Astrocyte (in vitro differentiated cells and primary cell): ENCODE measurements at regions not wholly inside any gene's neighbourhood (a gene's known extent, or its start where the extent isn't known, plus 50 kb on each side); places are given as distances from the start of the nearest gene placed in this dataset.

Experiments used
- DNase-seq: peaks from one replicate; pipeline ENCODE4 v3.0.0-alpha.2; 2010; ENCODE audit warnings: low read depth
- FAIRE-seq: peaks from 2 replicates; lab custom pipeline; 2011; peaks lifted over from hg19 to GRCh38; lab: Jason Lieb, UNC
- H2AFZ ChIP-seq: 2 replicates; pipeline ENCODE4 v1.6.0; 2012; ENCODE audit warnings: low read depth, low read length, inconsistent platforms
- H3K27ac ChIP-seq: 2 replicates; pipeline ENCODE4 v1.5.1; 2011; ENCODE audit warnings: low read depth, low read length, inconsistent platforms
- H3K27me3 ChIP-seq: 2 replicates; pipeline ENCODE4 v1.6.0; 2011; ENCODE audit warnings: low read length, inconsistent platforms; ENCODE audit not compliant: insufficient read depth
- H3K36me3 ChIP-seq: 2 replicates; pipeline ENCODE4 v1.5.1; 2011; ENCODE audit warnings: low read length, inconsistent platforms; ENCODE audit not compliant: insufficient read depth
- H3K4me1 ChIP-seq: 2 replicates; pipeline ENCODE4 v1.5.1; 2011; ENCODE audit warnings: low read length, inconsistent platforms; ENCODE audit not compliant: insufficient read depth
- H3K4me2 ChIP-seq: 2 replicates; pipeline ENCODE4 v1.6.0; 2012; ENCODE audit warnings: low read length, inconsistent platforms
- H3K4me3 ChIP-seq: 2 replicates; pipeline ENCODE4 v1.5.1; 2011; ENCODE audit warnings: low read depth, mild to moderate bottlenecking, low read length, inconsistent platforms; ENCODE audit not compliant: insufficient read depth
- H3K79me2 ChIP-seq: 2 replicates; pipeline ENCODE4 v1.6.0; 2012; ENCODE audit warnings: mild to moderate bottlenecking, low read length, inconsistent platforms; ENCODE audit not compliant: insufficient read depth
- H3K9ac ChIP-seq: 2 replicates; pipeline ENCODE4 v1.6.0; 2012; ENCODE audit warnings: mild to moderate bottlenecking, low read length, inconsistent platforms
- H3K9me3 ChIP-seq: 2 replicates; pipeline ENCODE4 v1.5.1; 2012; ENCODE audit warnings: low read depth, mild to moderate bottlenecking, low read length, inconsistent platforms; ENCODE audit not compliant: insufficient read depth
- H4K20me1 ChIP-seq: 2 replicates; pipeline ENCODE4 v1.6.0; 2012; ENCODE audit warnings: low read length, inconsistent platforms; ENCODE audit not compliant: insufficient read depth
- H3K27ac Mint-ChIP-seq: one replicate; pipeline ENCODE4 v1.8.0; 2021; ENCODE audit warnings: mild to moderate bottlenecking, mixed read lengths; ENCODE audit not compliant: unreplicated experiment
- H3K27me3 Mint-ChIP-seq: one replicate; pipeline ENCODE4 v1.8.0; 2021; ENCODE audit warnings: low read depth, mixed read lengths; ENCODE audit not compliant: unreplicated experiment
- H3K36me3 Mint-ChIP-seq: one replicate; pipeline ENCODE4 v1.8.0; 2021; ENCODE audit warnings: low read depth, mixed read lengths; ENCODE audit not compliant: unreplicated experiment
- H3K4me1 Mint-ChIP-seq: one replicate; pipeline ENCODE4 v1.8.0; 2021; ENCODE audit warnings: low read depth, mixed read lengths; ENCODE audit not compliant: unreplicated experiment
- H3K4me3 Mint-ChIP-seq: one replicate; pipeline ENCODE4 v1.8.0; 2021; ENCODE audit warnings: mild to moderate bottlenecking, moderate library complexity, mixed read lengths; ENCODE audit not compliant: unreplicated experiment
- H3K9me3 Mint-ChIP-seq: one replicate; pipeline ENCODE4 v1.8.0; 2021; ENCODE audit warnings: mild to moderate bottlenecking, mixed read lengths; ENCODE audit not compliant: unreplicated experiment
- CTCF ChIP-seq: IDR thresholded peaks from 2 replicates; pipeline ENCODE4 v1.5.1; 2011; ENCODE audit warnings: low read depth, mild to moderate bottlenecking, inconsistent platforms, low read length, moderate library complexity; ENCODE audit not compliant: insufficient read depth
- EZH2 ChIP-seq: IDR thresholded peaks from 2 replicates; pipeline ENCODE4 v1.6.1; 2012; ENCODE audit warnings: mild to moderate bottlenecking, low read length, inconsistent platforms; ENCODE audit not compliant: insufficient read depth

GRCh38 chr2:173692068-173692467, 273.1 kb downstream of the SP3 start:
- Mint-ChIP-seq H3K4me3 (no peak overlapping the region), H3K9me3 (no peaks in the 10 kb centered on the region), H3K4me1 (peaks cover 7% of the 10 kb centered on the region), H3K36me3 (no peaks in the 10 kb centered on the region), H3K27ac (no peak overlapping the region), H3K27me3 (no peaks in the 10 kb centered on the region)
- no peak overlapping the region for H2AFZ ChIP-seq
- no peak for FAIRE-seq
- H3K27me3 ChIP-seq = no peaks in the 10 kb centered on the region
- H3K9me3 ChIP-seq = no peaks in the 10 kb centered on the region
- no peaks in the 10 kb centered on the region for H4K20me1 ChIP-seq
- no peak overlapping the region for H3K9ac ChIP-seq
- H3K4me1 ChIP-seq = no peaks in the 10 kb centered on the region
- TF ChIP-seq CTCF (no peak), EZH2 (no peak)
- no peak overlapping the region for H3K4me2 ChIP-seq
- no peak overlapping the region for H3K4me3 ChIP-seq
- H3K79me2 ChIP-seq = no peaks in the 10 kb centered on the region
- H3K27ac ChIP-seq = no peak overlapping the region
- DNase-seq = no peak
- H3K36me3 ChIP-seq = no peaks in the 10 kb centered on the region

- H3K4me2 ChIP-seq = no peak overlapping the region
- peaks cover 7% of the 10 kb centered on the region for H3K4me1 Mint-ChIP-seq
- FAIRE-seq (no peak), DNase-seq (no peak)
- no peaks in the 10 kb centered on the region for H3K79me2 ChIP-seq
- H3K27ac ChIP-seq = no peak overlapping the region
- H3K9ac ChIP-seq = no peak overlapping the region
- H3K9me3 Mint-ChIP-seq = no peaks in the 10 kb centered on the region
- no peak overlapping the region for H3K27ac Mint-ChIP-seq
- H3K27me3 ChIP-seq = no peaks in the 10 kb centered on the region
- H3K36me3 ChIP-seq = no peaks in the 10 kb centered on the region
- no peak overlapping the region for H3K4me3 Mint-ChIP-seq
- TF ChIP-seq EZH2 (no peak), CTCF (no peak)
- no peaks in the 10 kb centered on the region for H3K9me3 ChIP-seq
- H3K4me3 ChIP-seq = no peak overlapping the region
- no peaks in the 10 kb centered on the region for H4K20me1 ChIP-seq
- H3K4me1 ChIP-seq = no peaks in the 10 kb centered on the region
- H3K27me3 Mint-ChIP-seq = no peaks in the 10 kb centered on the region
- H2AFZ ChIP-seq = no peak overlapping the region
- H3K36me3 Mint-ChIP-seq = no peaks in the 10 kb centered on the region
These were observed 272.1 kb downstream of the SP3 start for GRCh38 chr2:173693044-173693589.

GRCh38 chr2:173696274-173696673, 268.9 kb downstream of the SP3 start:
- Mint-ChIP-seq H3K4me3 (no peak overlapping the region), H3K36me3 (no peaks in the 10 kb centered on the region), H3K27ac (no peak overlapping the region), H3K9me3 (no peaks in the 10 kb centered on the region), H3K4me1 (no peaks in the 10 kb centered on the region), H3K27me3 (no peaks in the 10 kb centered on the region)
- Histone ChIP-seq H3K9me3 (no peaks in the 10 kb centered on the region), H3K4me2 (no peak overlapping the region), H3K4me3 (no peak overlapping the region), H3K36me3 (no peaks in the 10 kb centered on the region), H4K20me1 (no peaks in the 10 kb centered on the region), H3K27ac (no peak overlapping the region), H3K4me1 (no peaks in the 10 kb centered on the region), H3K79me2 (no peaks in the 10 kb centered on the region), H3K27me3 (no peaks in the 10 kb centered on the region), H2AFZ (no peak overlapping the region), H3K9ac (no peak overlapping the region)
- no peak for FAIRE-seq
- no peak for DNase-seq
- TF ChIP-seq CTCF = no peak
